Karpas-422 (cell line): ENCODE measurements at regions not wholly inside any gene's neighbourhood (a gene's known extent, or its start where the extent isn't known, plus 50 kb on each side); places are given as distances from the start of the nearest gene placed in this dataset.
"Not testable (repeated sequence)": the region's sequence is repeated elsewhere in the genome, so short reads cannot be mapped to it uniquely, and the experiment has no call there.

Experiments used
- DNase-seq: peaks from one replicate; pipeline ENCODE4 v3.0.0-alpha.2; 2015
- H2AFZ ChIP-seq: fragments of 200-600 bp; sonication (generic); 2 replicates; pipeline ENCODE4 v1.6.1; 2014; ENCODE audit warnings: antibody characterized with exemption, low read length, mixed read lengths
- H3K27ac ChIP-seq: fragments of 200-600 bp; sonication (generic); 2 replicates; pipeline ENCODE4 v1.5.1; 2014; ENCODE audit warnings: mild to moderate bottlenecking, low read length, moderate library complexity
- H3K27me3 ChIP-seq: fragments of 200-600 bp; sonication (generic); 2 replicates; pipeline ENCODE4 v1.6.1; 2014; ENCODE audit warnings: low read length, mixed read lengths
- H3K36me3 ChIP-seq: fragments of 200-600 bp; sonication (generic); 2 replicates; pipeline ENCODE4 v1.6.1; 2014; ENCODE audit warnings: low read length, mixed read lengths; ENCODE audit not compliant: insufficient read depth
- H3K4me1 ChIP-seq: fragments of 200-600 bp; sonication (generic); 2 replicates; pipeline ENCODE4 v1.6.1; 2014; ENCODE audit warnings: mild to moderate bottlenecking, low read length, mixed read lengths
- H3K4me2 ChIP-seq: fragments of 200-600 bp; sonication (generic); 2 replicates; pipeline ENCODE4 v1.6.1; 2014; ENCODE audit warnings: low read length, low read depth, mild to moderate bottlenecking; ENCODE audit not compliant: poor library complexity, severe bottlenecking
- H3K4me3 ChIP-seq: fragments of 200-600 bp; sonication (generic); 2 replicates; pipeline ENCODE4 v1.5.1; 2014; ENCODE audit warnings: mild to moderate bottlenecking, antibody characterized with exemption, low read length, mixed read lengths
- H3K79me2 ChIP-seq: fragments of 200-600 bp; sonication (generic); 2 replicates; pipeline ENCODE4 v1.6.1; 2014; ENCODE audit warnings: mild to moderate bottlenecking, low read length, mixed read lengths
- H3K9ac ChIP-seq: fragments of 200-600 bp; sonication (generic); 2 replicates; pipeline ENCODE4 v1.6.0; 2014; ENCODE audit warnings: low read length
- H3K9me2 ChIP-seq: fragments of 200-600 bp; sonication (generic), shearing (Covaris generic); replicated peaks from 2 replicates; pipeline ENCODE4 v1.6.0; 2014; ENCODE audit warnings: mild to moderate bottlenecking, low read length, moderate library complexity; ENCODE audit not compliant: insufficient read depth
- H3K9me3 ChIP-seq: fragments of 300-700, 200-600 bp; sonication (generic); 2 replicates; pipeline ENCODE4 v1.6.1; 2014; ENCODE audit warnings: low read length, mixed read lengths
- H4K20me1 ChIP-seq: fragments of 200-600 bp; sonication (generic); 2 replicates; pipeline ENCODE4 v1.6.1; 2014; ENCODE audit warnings: mild to moderate bottlenecking, antibody characterized with exemption, low read length, low read depth; ENCODE audit not compliant: insufficient read depth

DNA sequence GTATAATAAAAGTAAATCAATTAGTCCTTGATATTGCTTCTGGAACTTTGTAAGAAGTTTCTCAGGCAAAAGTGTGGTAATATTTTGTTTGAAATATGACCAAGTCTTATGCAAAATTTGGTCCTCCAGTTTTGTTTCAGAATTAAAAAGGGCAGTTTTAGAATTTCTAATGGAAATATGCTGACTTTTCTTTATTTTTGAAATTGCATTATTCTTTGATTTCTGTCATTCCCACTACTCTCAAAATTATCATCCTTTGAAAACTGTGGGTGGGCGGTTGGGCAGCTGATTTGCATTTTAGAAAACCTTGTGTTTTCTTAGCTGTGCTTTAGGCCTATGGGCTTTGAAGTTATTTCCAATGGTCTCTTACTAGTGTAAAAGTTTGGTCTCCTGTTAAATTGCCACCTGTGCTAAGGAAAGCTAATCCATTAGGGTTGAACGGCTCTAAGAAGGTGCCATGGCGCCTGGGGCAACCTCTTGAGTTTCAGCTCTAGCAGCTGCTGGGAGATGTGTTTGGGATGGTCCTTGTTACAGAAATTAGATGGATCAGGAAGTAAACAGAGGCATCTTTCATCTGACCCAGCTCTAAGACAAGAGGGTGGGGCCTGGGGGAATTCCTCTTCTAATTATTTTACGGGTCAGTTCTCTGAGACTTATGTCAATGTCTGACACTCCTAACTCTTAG is 880.8 kb upstream of the SLC35B3 start:
- H3K27ac ChIP-seq, result no peak overlapping the region

DNA sequence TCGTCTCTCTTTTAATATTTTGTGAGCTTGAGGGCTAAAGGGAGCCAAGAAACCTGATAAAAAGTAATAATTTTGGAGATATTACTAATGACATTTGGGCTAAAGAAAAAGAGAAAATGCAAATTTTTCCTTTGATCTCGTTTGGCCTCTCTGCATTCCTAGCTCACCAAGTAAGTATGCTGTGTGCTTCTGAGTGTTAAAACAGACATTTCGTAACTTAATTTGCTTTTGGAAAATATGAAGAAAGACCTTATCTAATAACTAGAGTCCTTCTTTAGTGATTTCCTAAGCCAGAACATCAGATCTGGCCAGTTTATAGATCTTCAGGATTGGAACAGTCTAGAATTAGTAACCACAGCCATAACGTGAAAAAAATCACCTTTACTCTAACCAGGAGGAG is 872.9 kb upstream of the SLC35B3 start:
- no peaks in the 10 kb centered on the region for H3K27me3 ChIP-seq
- H4K20me1 ChIP-seq, result no peaks in the 10 kb centered on the region
- H3K27ac ChIP-seq, result no peak overlapping the region
- no peaks in the 10 kb centered on the region for H3K9me2 ChIP-seq
- DNase-seq, result no peak
- no peaks in the 10 kb centered on the region for H3K4me1 ChIP-seq
- no peaks in the 10 kb centered on the region for H3K79me2 ChIP-seq
- no peak overlapping the region for H3K4me3 ChIP-seq
- H3K9me3 ChIP-seq, result no peaks in the 10 kb centered on the region; the same call in 1 of the 2 replicates
- H3K9ac ChIP-seq, result no peak overlapping the region
- H3K4me2 ChIP-seq, result no peak overlapping the region
- no peak overlapping the region for H2AFZ ChIP-seq
- H3K36me3 ChIP-seq, result no peaks in the 10 kb centered on the region

More for the DNA sequence above, 880.8 kb upstream of the SLC35B3 start:
- no peaks in the 10 kb centered on the region for H3K4me1 ChIP-seq
- no peaks in the 10 kb centered on the region for H3K36me3 ChIP-seq
- no peaks in the 10 kb centered on the region for H3K27me3 ChIP-seq
- no peak for DNase-seq
- H3K4me3 ChIP-seq, result no peak overlapping the region
- H3K79me2 ChIP-seq, result no peaks in the 10 kb centered on the region
- no peak overlapping the region for H2AFZ ChIP-seq
- H3K9ac ChIP-seq, result no peak overlapping the region
- H3K9me3 ChIP-seq, result peaks cover 6% of the 10 kb centered on the region; the same call in 1 of the 2 replicates
- no peaks in the 10 kb centered on the region for H4K20me1 ChIP-seq
- no peaks in the 10 kb centered on the region for H3K9me2 ChIP-seq
- H3K4me2 ChIP-seq, result no peak overlapping the region

DNA sequence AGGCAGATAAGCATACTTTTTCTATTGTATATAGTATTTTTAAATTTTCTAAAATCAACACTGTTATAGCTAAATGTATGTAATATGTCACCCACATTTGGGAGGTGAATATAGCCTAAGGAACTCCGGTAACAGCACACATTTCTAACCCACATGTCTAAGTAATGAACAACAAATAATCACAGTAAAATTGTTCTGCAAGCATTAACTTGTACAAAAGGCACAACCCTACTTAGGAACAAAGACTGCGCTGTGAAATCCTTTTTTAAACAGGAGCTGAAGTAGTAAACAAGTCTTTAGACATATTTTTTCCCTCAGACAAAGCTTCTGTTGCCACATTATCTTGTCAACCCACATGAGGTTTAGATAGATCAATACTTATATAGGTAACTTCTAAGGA is 872.4 kb upstream of the SLC35B3 start:
- no peak for DNase-seq
- Histone ChIP-seq H3K9ac (no peak overlapping the region), H3K4me3 (no peak overlapping the region), H3K9me3 (no peaks in the 10 kb centered on the region; the same call in 1 of the 2 replicates), H3K27me3 (no peaks in the 10 kb centered on the region), H3K27ac (no peak overlapping the region), H3K9me2 (no peaks in the 10 kb centered on the region), H4K20me1 (no peaks in the 10 kb centered on the region), H3K79me2 (no peaks in the 10 kb centered on the region), H2AFZ (no peak overlapping the region), H3K4me2 (no peak overlapping the region), H3K4me1 (no peaks in the 10 kb centered on the region), H3K36me3 (no peaks in the 10 kb centered on the region)

DNA sequence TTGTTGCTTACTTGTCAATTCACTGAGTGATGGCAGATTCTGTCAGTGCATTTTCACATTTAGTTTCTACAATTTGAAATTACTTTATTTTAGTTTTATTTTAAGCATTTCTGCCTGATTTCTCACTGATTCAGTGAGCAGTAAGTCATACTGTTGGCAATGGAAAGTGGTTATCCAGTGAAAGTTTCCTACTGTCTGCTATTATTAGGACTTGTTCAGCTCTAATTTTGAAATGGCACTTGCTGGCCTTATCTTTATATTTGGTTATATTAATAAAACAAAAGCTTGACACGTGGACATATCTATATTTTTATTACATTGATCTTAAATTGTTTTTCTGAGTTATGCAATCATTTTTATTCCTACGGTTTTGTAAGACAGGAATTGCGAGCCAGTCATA is 871.8 kb upstream of the SLC35B3 start:
- no peak overlapping the region for H3K4me2 ChIP-seq
- no peaks in the 10 kb centered on the region for H3K4me1 ChIP-seq
- H3K27ac ChIP-seq, result no peak overlapping the region
- H3K79me2 ChIP-seq, result no peaks in the 10 kb centered on the region
- no peak overlapping the region for H3K9ac ChIP-seq
- no peaks in the 10 kb centered on the region for H3K36me3 ChIP-seq
- H3K9me2 ChIP-seq, result no peaks in the 10 kb centered on the region
- no peaks in the 10 kb centered on the region; the same call in 1 of the 2 replicates for H3K9me3 ChIP-seq
- no peaks in the 10 kb centered on the region for H3K27me3 ChIP-seq
- H2AFZ ChIP-seq, result no peak overlapping the region
- no peak for DNase-seq
- H4K20me1 ChIP-seq, result no peaks in the 10 kb centered on the region
- H3K4me3 ChIP-seq, result no peak overlapping the region

DNA sequence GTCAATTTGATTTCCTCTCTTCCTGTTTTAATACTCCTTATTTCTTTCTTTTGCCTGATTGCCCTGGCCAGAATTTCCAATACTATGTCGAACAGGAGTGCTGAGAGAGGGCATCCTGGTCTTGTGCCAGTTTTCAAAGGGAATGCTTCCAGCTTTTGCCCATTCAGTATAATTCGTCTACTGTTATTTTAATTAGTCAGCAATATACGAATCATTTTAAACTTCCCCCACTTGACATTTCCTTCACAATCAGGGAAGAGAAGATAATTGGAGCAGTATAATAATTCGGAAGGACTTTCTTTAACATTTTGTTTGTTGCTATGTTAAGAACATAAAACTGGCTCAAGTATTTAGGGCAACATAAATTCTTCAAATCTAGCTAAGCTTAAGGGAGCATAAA is 860.3 kb upstream of the SLC35B3 start:
- H3K9me2 ChIP-seq, result no peaks in the 10 kb centered on the region
- no peaks in the 10 kb centered on the region for H3K79me2 ChIP-seq
- no peak overlapping the region for H3K27ac ChIP-seq
- H4K20me1 ChIP-seq, result no peaks in the 10 kb centered on the region
- peaks cover 3% of the 10 kb centered on the region; the same call in 1 of the 2 replicates for H3K9me3 ChIP-seq
- H3K4me2 ChIP-seq, result no peak overlapping the region
- no peak overlapping the region for H2AFZ ChIP-seq
- H3K4me3 ChIP-seq, result no peak overlapping the region
- no peaks in the 10 kb centered on the region for H3K27me3 ChIP-seq
- no peaks in the 10 kb centered on the region for H3K36me3 ChIP-seq
- no peak for DNase-seq
- H3K4me1 ChIP-seq, result no peaks in the 10 kb centered on the region
- H3K9ac ChIP-seq, result no peak overlapping the region

DNA sequence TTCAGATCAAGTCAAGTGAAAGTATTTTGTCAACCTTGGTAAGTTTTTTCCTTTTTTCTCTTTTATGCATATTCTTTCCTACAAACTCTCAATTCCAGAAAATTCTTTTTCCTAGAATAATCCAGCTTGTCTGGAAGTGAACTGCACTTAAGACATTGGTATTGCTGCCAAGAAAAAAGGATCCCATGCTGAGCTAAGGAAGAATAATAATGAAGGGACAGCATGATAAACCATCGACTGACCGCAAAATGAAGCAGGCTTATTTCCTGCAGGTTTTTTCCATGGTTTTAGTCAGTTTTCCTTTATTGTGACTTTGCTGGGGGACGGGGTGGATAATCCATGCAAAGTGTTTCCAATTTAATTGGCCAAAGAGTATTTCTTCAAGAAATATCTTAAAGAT is 857.6 kb upstream of the SLC35B3 start:
- H3K4me2 ChIP-seq, result no peak overlapping the region
- no peak for DNase-seq
- peaks cover 3% of the 10 kb centered on the region; the same call in 1 of the 2 replicates for H3K9me3 ChIP-seq
- no peak overlapping the region for H3K9ac ChIP-seq
- no peak overlapping the region for H3K27ac ChIP-seq
- no peaks in the 10 kb centered on the region for H3K4me1 ChIP-seq
- no peaks in the 10 kb centered on the region for H3K79me2 ChIP-seq
- no peaks in the 10 kb centered on the region for H4K20me1 ChIP-seq
- H3K4me3 ChIP-seq, result no peak overlapping the region
- H3K36me3 ChIP-seq, result no peaks in the 10 kb centered on the region
- no peaks in the 10 kb centered on the region for H3K27me3 ChIP-seq
- H3K9me2 ChIP-seq, result no peaks in the 10 kb centered on the region
- no peak overlapping the region for H2AFZ ChIP-seq

DNA sequence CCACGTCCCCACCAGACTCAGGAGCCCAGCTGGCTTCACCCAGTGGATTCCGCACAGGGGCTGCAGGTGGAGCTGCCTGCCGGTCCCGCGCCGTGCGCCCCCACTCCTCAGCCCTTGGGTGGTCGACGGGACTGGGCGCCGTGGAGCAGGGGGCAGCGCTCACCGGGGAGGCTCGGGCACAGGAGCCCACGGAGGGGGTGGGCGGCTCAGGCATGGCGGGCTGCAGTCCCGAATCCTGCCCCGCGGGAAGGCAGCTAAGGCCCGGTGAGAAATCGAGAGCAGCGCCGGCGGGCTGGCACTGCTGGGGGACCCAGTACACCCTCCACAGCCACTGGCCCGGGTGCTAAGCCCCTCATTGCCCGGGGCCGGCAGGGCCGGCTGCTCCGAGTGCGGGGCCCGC is 855.0 kb upstream of the SLC35B3 start:
- not testable (repeated sequence) for H3K36me3 ChIP-seq, H2AFZ ChIP-seq, H3K4me1 ChIP-seq, DNase-seq, H4K20me1 ChIP-seq, H3K9ac ChIP-seq, H3K4me2 ChIP-seq, H3K4me3 ChIP-seq, H3K79me2 ChIP-seq, H3K27me3 ChIP-seq, H3K9me2 ChIP-seq, H3K9me3 ChIP-seq, H3K27ac ChIP-seq

DNA sequence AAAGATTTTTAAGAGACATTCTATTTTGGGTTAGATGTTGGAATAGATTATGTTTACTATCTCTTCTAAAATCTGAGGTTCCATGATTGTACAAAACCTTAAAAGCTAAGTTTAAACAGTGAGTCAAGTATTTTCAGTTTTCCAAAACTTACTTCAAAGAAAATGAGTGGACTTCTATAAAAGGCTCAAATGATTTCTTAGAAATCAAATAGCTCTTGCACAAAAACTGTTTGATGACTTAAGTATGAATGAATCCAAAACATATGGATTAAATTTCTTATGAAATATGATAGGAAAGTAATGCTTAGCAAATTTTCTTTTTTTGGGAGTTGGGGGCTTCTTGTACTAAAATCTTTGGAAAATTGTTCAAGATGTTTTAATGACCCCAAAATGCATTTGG is 837.3 kb upstream of the SLC35B3 start:
- Histone ChIP-seq H3K9me2 (no peaks in the 10 kb centered on the region), H3K36me3 (no peaks in the 10 kb centered on the region), H3K27me3 (no peaks in the 10 kb centered on the region), H3K4me1 (no peaks in the 10 kb centered on the region), H3K4me3 (no peak overlapping the region), H3K27ac (no peak overlapping the region), H3K4me2 (no peak overlapping the region), H3K79me2 (no peaks in the 10 kb centered on the region), H3K9me3 (no peaks in the 10 kb centered on the region), H2AFZ (no peak overlapping the region), H4K20me1 (no peaks in the 10 kb centered on the region), H3K9ac (no peak overlapping the region)
- DNase-seq, result no peak
